ENCODE measurements at regions not wholly inside any gene's neighbourhood (a gene's known extent, or its start where the extent isn't known, plus 50 kb on each side); places are given as distances from the start of the nearest gene placed in this dataset.

GRCh38 chr11:37402663-37403062 lies 804.6 kb upstream of the RAG2 start:
- TF ChIP-seq TAF1 (IDR thresholded peaks at IDR 0.05; ENCODE audit: borderline replicate concordance, low read depth, low read length) (no peak), POLR2A (IDR thresholded peaks at IDR 0.05; ENCODE audit: low read depth, low read length) (no peak), POLR2AphosphoS5 (IDR thresholded peaks at IDR 0.05; ENCODE audit: low read depth, low read length) (no peak)
- no peak for FAIRE-seq
- no peak for DNase-seq (ENCODE audit: insufficient read length)

- no peak for TF ChIP-seq POLR2A (IDR thresholded peaks at IDR 0.05; ENCODE audit: low read depth, low read length)
- TF ChIP-seq POLR2AphosphoS5 (IDR thresholded peaks at IDR 0.05; ENCODE audit: low read depth, low read length): no peak
- TF ChIP-seq TAF1 (IDR thresholded peaks at IDR 0.05; ENCODE audit: borderline replicate concordance, low read depth, low read length): no peak
- DNase-seq (ENCODE audit: insufficient read length): no peak
- no peak for FAIRE-seq
Observed at GRCh38 chr11:37394236-37394870, 796.3 kb upstream of the RAG2 start.

GRCh38 chr11:37391615-37392014 lies 793.6 kb upstream of the RAG2 start:
- DNase-seq (ENCODE audit: insufficient read length) (no peak), FAIRE-seq (no peak)
- TF ChIP-seq POLR2A (IDR thresholded peaks at IDR 0.05; ENCODE audit: low read depth, low read length): no peak
- TF ChIP-seq POLR2AphosphoS5 (IDR thresholded peaks at IDR 0.05; ENCODE audit: low read depth, low read length): no peak
- TF ChIP-seq TAF1 (IDR thresholded peaks at IDR 0.05; ENCODE audit: borderline replicate concordance, low read depth, low read length): no peak

DNA sequence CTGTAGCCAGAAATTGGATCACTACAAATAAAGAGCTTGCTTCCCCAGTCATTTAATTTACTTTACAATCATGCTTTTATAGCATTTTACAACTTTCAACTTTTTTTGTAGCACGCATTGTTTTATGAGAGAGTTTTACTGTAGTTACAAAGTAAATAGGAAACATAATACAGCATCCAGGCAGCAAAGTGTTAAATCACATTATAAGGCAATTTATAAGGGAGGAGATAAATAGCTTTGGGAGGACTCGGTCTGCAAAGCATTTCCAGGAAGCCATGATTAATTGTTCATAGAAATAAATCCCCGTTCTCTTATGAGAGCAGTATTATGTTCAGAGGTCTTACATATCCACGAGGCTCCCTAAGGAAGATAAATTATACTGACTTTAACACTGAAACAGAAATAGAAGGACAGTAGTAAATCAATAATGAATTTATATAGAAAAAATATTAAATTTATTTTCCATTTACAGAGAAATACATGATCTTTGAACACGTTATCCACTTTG lies 792.6 kb upstream of the RAG2 start:
- DNase-seq (ENCODE audit: insufficient read length): no peak
- FAIRE-seq: no peak
- TF ChIP-seq TAF1 (IDR thresholded peaks at IDR 0.05; ENCODE audit: borderline replicate concordance, low read depth, low read length): no peak
- no peak for TF ChIP-seq POLR2AphosphoS5 (IDR thresholded peaks at IDR 0.05; ENCODE audit: low read depth, low read length)
- TF ChIP-seq POLR2A (IDR thresholded peaks at IDR 0.05; ENCODE audit: low read depth, low read length): no peak

DNA sequence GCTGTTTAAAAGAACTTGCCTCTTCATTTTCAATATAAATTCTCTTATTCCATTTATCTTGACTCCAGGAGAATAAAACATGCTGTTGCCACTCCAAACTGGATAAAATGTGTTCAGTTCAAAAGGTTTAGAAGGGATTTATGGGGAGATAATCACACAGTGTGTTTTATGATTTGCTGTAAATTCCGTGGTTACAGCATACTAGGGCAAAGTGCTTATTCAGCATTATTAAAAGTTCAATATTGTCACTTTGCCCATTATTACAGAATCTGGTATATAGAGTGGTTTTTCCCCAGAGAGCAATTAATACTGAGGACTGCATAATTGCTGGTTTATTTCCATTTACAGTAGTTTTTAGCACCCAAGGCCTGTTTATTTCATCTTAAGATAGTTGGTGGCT lies 780.9 kb upstream of the RAG2 start:
- DNase-seq (ENCODE audit: insufficient read length) (no peak), FAIRE-seq (no peak)
- TF ChIP-seq POLR2A (IDR thresholded peaks at IDR 0.05; ENCODE audit: low read depth, low read length): no peak
- TF ChIP-seq TAF1 (IDR thresholded peaks at IDR 0.05; ENCODE audit: borderline replicate concordance, low read depth, low read length): no peak
- no peak for TF ChIP-seq POLR2AphosphoS5 (IDR thresholded peaks at IDR 0.05; ENCODE audit: low read depth, low read length)

- no peak for FAIRE-seq
- no peak for TF ChIP-seq TAF1 (IDR thresholded peaks at IDR 0.05; ENCODE audit: borderline replicate concordance, low read depth, low read length)
- no peak for TF ChIP-seq POLR2A (IDR thresholded peaks at IDR 0.05; ENCODE audit: low read depth, low read length)
- no peak for TF ChIP-seq POLR2AphosphoS5 (IDR thresholded peaks at IDR 0.05; ENCODE audit: low read depth, low read length)
- no peak for DNase-seq (ENCODE audit: insufficient read length)
Observed at GRCh38 chr11:37372667-37373066, 774.6 kb upstream of the RAG2 start.

- no peak for DNase-seq (ENCODE audit: insufficient read length)
- no peak for TF ChIP-seq POLR2AphosphoS5 (IDR thresholded peaks at IDR 0.05; ENCODE audit: low read depth, low read length)
- TF ChIP-seq POLR2A (IDR thresholded peaks at IDR 0.05; ENCODE audit: low read depth, low read length): no peak
- no peak for TF ChIP-seq TAF1 (IDR thresholded peaks at IDR 0.05; ENCODE audit: borderline replicate concordance, low read depth, low read length)
- FAIRE-seq: no peak
Observed at GRCh38 chr11:37371346-37371970, 773.4 kb upstream of the RAG2 start.

DNA sequence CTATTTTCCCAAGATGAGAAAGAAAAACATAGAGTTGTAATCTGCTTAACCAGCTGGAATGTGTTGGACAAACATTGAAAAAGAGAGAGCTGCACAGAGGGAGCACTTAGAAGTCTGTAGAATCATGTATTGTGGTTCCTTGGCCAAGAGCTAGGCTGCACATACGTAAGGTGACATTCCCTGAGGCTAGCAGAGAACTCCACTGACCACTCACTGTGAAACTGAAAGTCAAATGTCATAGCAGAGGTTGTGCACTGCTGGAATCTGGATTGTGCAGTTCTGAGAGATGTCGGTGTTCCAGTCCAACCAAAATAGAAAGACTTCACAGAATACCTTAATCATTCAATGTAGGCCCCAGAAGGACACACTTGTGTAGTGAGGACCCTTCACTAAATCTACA lies 772.8 kb upstream of the RAG2 start:
- no peak for TF ChIP-seq TAF1 (IDR thresholded peaks at IDR 0.05; ENCODE audit: borderline replicate concordance, low read depth, low read length)
- no peak for TF ChIP-seq POLR2A (IDR thresholded peaks at IDR 0.05; ENCODE audit: low read depth, low read length)
- no peak for TF ChIP-seq POLR2AphosphoS5 (IDR thresholded peaks at IDR 0.05; ENCODE audit: low read depth, low read length)
- no peak for DNase-seq (ENCODE audit: insufficient read length)
- FAIRE-seq: no peak

- FAIRE-seq: no peak
Observed at GRCh38 chr11:37364246-37364839, 766.3 kb upstream of the RAG2 start.

DNA sequence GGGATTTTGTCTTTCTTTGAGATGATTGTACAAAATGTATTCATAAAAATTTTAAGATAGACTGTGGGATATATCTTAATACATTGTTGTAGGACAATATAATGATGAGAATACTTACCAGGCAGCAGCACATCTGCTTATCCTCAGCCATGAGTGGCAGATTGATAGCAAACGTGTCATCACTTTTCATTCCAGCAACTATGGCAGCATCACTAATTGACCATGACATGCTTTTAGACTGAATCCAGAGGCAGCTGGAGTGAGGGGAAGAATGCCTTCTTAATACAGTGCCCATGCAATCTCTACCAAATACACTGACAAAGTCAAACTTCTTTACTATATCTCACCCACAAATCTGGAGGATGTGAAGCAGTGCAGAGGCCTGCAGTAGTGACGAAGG lies 755.2 kb upstream of the RAG2 start:
- no peak for DNase-seq (ENCODE audit: insufficient read length)
- no peak for FAIRE-seq
- TF ChIP-seq POLR2A (IDR thresholded peaks at IDR 0.05; ENCODE audit: low read depth, low read length) (no peak), TAF1 (IDR thresholded peaks at IDR 0.05; ENCODE audit: borderline replicate concordance, low read depth, low read length) (no peak), POLR2AphosphoS5 (IDR thresholded peaks at IDR 0.05; ENCODE audit: low read depth, low read length) (no peak)

More at GRCh38 chr11:37364246-37364839, 766.3 kb upstream of the RAG2 start:
- TF ChIP-seq POLR2A (IDR thresholded peaks at IDR 0.05; ENCODE audit: low read depth, low read length): no peak
- no peak for TF ChIP-seq TAF1 (IDR thresholded peaks at IDR 0.05; ENCODE audit: borderline replicate concordance, low read depth, low read length)
- no peak for TF ChIP-seq POLR2AphosphoS5 (IDR thresholded peaks at IDR 0.05; ENCODE audit: low read depth, low read length)
- DNase-seq (ENCODE audit: insufficient read length): no peak

DNA sequence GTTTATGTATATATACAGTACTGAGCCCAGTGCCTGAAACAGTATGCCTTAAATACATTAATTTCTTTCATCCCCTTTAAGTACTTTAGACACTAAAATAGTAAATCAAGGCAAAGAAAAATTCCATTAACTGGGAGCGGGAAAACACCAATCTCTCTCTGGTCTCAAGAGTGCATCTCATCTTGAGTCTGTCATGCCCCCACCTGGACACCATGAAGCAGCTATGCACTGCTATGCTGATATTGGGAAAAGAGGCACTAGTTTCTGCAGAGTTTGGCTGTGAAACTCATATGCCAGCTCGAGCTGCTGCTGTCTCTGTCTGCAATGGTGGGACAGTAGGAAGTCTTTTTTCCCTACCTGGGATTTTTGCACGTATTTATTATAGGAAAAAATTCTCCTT lies 754.4 kb upstream of the RAG2 start:
- TF ChIP-seq TAF1 (IDR thresholded peaks at IDR 0.05; ENCODE audit: borderline replicate concordance, low read depth, low read length): no peak
- FAIRE-seq (no peak), DNase-seq (ENCODE audit: insufficient read length) (no peak)

GRCh38 chr11:37343290-37343689 lies 745.3 kb upstream of the RAG2 start:
- FAIRE-seq (no peak), DNase-seq (ENCODE audit: insufficient read length) (no peak)
- TF ChIP-seq TAF1 (IDR thresholded peaks at IDR 0.05; ENCODE audit: borderline replicate concordance, low read depth, low read length) (no peak), POLR2AphosphoS5 (IDR thresholded peaks at IDR 0.05; ENCODE audit: low read depth, low read length) (no peak), POLR2A (IDR thresholded peaks at IDR 0.05; ENCODE audit: low read depth, low read length) (no peak)
